K562 (cell line): ENCODE measurements at regions not wholly inside any gene's neighbourhood (a gene's known extent, or its start where the extent isn't known, plus 50 kb on each side); places are given as distances from the start of the nearest gene placed in this dataset.

Experiments
- ATAC-seq: fragments of 200-7000 bp; cut with Tn5 transposase; 3 replicates; pipeline ENCODE4 v1.9.1; 2020; ENCODE audit warnings: moderate library complexity
- BruUV-seq: library from RNA; stranded (reverse); fragments of 400-500 nt; replicated peaks from 2 replicates; lab custom pipeline; 2021; lab: Mats Ljungman, UMichigan
- CTCF ChIA-PET: fragments of 300-600 bp; formaldehyde crosslinking; extraction: SDS; loops from one replicate; lab custom pipeline; 2021; ENCODE audit warnings: low intra/inter-chr PET ratio; lab: Yijun Ruan, JAX
- POLR2A ChIA-PET: fragments of 300-600, 350-650 bp; sonication (Branson Sonifier 250); formaldehyde crosslinking; extraction: SDS; loops from one replicate; lab custom pipeline; 2021; ENCODE audit warnings: antibody characterized with exemption, inconsistent platforms; lab: Yijun Ruan, JAX
- DNase-seq, 4 experiments: peaks; one replicate each; pipeline versions ENCODE4 v3.0.0 to v3.0.0-alpha.2; 2011 to 2018; ENCODE audit warnings: low spot score in 3 of 4, mixed read lengths in 3 of 4; ENCODE audit errors: extremely low read depth in 1 of 4
- FAIRE-seq: peaks from 2 replicates; lab custom pipeline; 2011; peaks lifted over from hg19 to GRCh38; lab: Jason Lieb, UNC
- H2AFZ ChIP-seq: 2 replicates; pipeline ENCODE4 v1.6.0; 2011; ENCODE audit warnings: low read depth, low read length, control low read depth, inconsistent platforms
- H3K27ac ChIP-seq: fragments of 200-600 bp; 3 replicates; pipeline ENCODE4 v1.8.0; 2011; ENCODE audit warnings: low read depth, mild to moderate bottlenecking, control low read depth, inconsistent platforms, low read length, moderate library complexity, mixed read lengths; ENCODE audit errors: extremely low read depth
- H3K27me3 ChIP-seq, 2 experiments: fragments of 300-600 bp in 1 of 2; 2 replicates in 1 of 2; 3 replicates in 1 of 2; pipeline versions ENCODE4 v1.6.0 to v1.8.0; 2011; ENCODE audit warnings: inconsistent platforms in 2 of 2, low read length in 2 of 2, mild to moderate bottlenecking in 1 of 2, mixed read lengths in 1 of 2, moderate library complexity in 1 of 2; ENCODE audit not compliant: control insufficient read depth in 2 of 2, insufficient read depth in 2 of 2
- H3K36me3 ChIP-seq: fragments of 300-600 bp; 3 replicates; pipeline ENCODE4 v1.8.0; 2011; ENCODE audit warnings: mild to moderate bottlenecking, low read length, inconsistent platforms; ENCODE audit not compliant: control insufficient read depth, insufficient read depth
- H3K4me1 ChIP-seq, 2 experiments: fragments of 200-600 bp in 1 of 2; replicated peaks in 1 of 2; 2 replicates in 1 of 2; 3 replicates in 1 of 2; pipeline versions ENCODE4 v1.5.1 to v1.8.0; 2011; ENCODE audit warnings: inconsistent platforms in 2 of 2, low read length in 2 of 2, mild to moderate bottlenecking in 1 of 2, mixed read lengths in 1 of 2, moderate library complexity in 1 of 2; ENCODE audit not compliant: control insufficient read depth in 2 of 2, insufficient read depth in 2 of 2
- H3K4me2 ChIP-seq: 2 replicates; pipeline ENCODE4 v1.6.1; 2011; ENCODE audit warnings: low read length, control low read depth, inconsistent platforms, mixed read lengths; ENCODE audit not compliant: insufficient read depth
- H3K4me3 ChIP-seq: fragments of 200-600 bp; sonication (generic), shearing (Covaris generic); 2 replicates; pipeline ENCODE4 v1.5.1; 2016; ENCODE audit warnings: control low read depth, inconsistent platforms
- H3K79me2 ChIP-seq: fragments of 200-600 bp; 3 replicates; pipeline ENCODE4 v1.8.0; 2011; ENCODE audit warnings: low read length, inconsistent platforms; ENCODE audit not compliant: control insufficient read depth, insufficient read depth
- H3K9ac ChIP-seq, 2 experiments: 2 replicates each; pipeline versions ENCODE4 v1.6.0 to v1.6.1; 2011; ENCODE audit warnings: low read depth in 2 of 2, low read length in 2 of 2, control low read depth in 1 of 2, inconsistent platforms in 1 of 2, mild to moderate bottlenecking in 1 of 2, mixed read lengths in 1 of 2; ENCODE audit not compliant: insufficient read depth in 1 of 2
- H3K9me1 ChIP-seq: one replicate; pipeline ENCODE4 v1.6.0; 2011; ENCODE audit warnings: inconsistent platforms, mild to moderate bottlenecking, low read length, moderate library complexity; ENCODE audit not compliant: control insufficient read depth, insufficient read depth
- H3K9me3 ChIP-seq: replicated peaks from 2 replicates; pipeline ENCODE4 v1.5.1; 2011; ENCODE audit warnings: low read depth, low read length, inconsistent platforms; ENCODE audit not compliant: control insufficient read depth, insufficient read depth
- H4K20me1 ChIP-seq: replicated peaks from 2 replicates; pipeline ENCODE4 v1.6.1; 2011; ENCODE audit warnings: low read length, inconsistent platforms, mixed read lengths; ENCODE audit not compliant: control insufficient read depth, insufficient read depth
- CREM ChIP-seq: IDR thresholded peaks from 2 replicates; pipeline ENCODE4 v1.6.1; 2014; ENCODE audit warnings: antibody characterized with exemption, low read depth
- DMBX1 ChIP-seq: fragments of 250-450 bp; sonication (Bioruptor Pico); IDR thresholded peaks from 2 replicates; pipeline ENCODE4 v1.8.0; 2022; ENCODE audit warnings: inconsistent platforms, mild to moderate bottlenecking, moderate library complexity, borderline replicate concordance
- ILK ChIP-seq: fragments of 450-650 bp; IDR thresholded peaks from 2 replicates; pipeline ENCODE4 v1.6.1; 2016; ENCODE audit warnings: missing genetic modification characterization, low read depth, mild to moderate bottlenecking, missing compliant biosample characterization, moderate library complexity, borderline replicate concordance
- NFIX ChIP-seq: fragments of 250-450 bp; sonication (Bioruptor Pico); IDR thresholded peaks from 2 replicates; pipeline ENCODE4 v1.4.0; 2020; ENCODE audit warnings: low read depth, mild to moderate bottlenecking, moderate library complexity
- NUFIP1 ChIP-seq: fragments of 450-650 bp; IDR thresholded peaks from 2 replicates; pipeline ENCODE4 v1.6.1; 2018; ENCODE audit not compliant: partially characterized antibody
- PREB ChIP-seq: sonication (generic); formaldehyde crosslinking; IDR thresholded peaks from 2 replicates; pipeline ENCODE4 v1.8.1; 2023; ENCODE audit warnings: mild to moderate bottlenecking, missing genetic modification reagents
- RREB1 ChIP-seq: fragments of 250-450 bp; sonication (Bioruptor Pico); IDR thresholded peaks from 2 replicates; pipeline ENCODE4 v1.4.0; 2020
- SMARCA4 ChIP-seq: fragments of 450-650 bp; IDR thresholded peaks from 2 replicates; pipeline ENCODE4 v1.6.1; 2016
- TCFL5 ChIP-seq: fragments of 250-450 bp; sonication (Bioruptor Pico); conservative IDR thresholded peaks from 2 replicates; pipeline ENCODE4 v1.6.1; 2021; ENCODE audit warnings: mild to moderate bottlenecking, moderate library complexity, matching md5 sums
- TEAD2 ChIP-seq: fragments of 450-650 bp; IDR thresholded peaks from 2 replicates; pipeline ENCODE4 v1.6.1; 2016; ENCODE audit warnings: missing genetic modification characterization, control low read depth, missing compliant biosample characterization
- ZNF12 ChIP-seq: sonication (generic); formaldehyde crosslinking; IDR thresholded peaks from 2 replicates; pipeline ENCODE4 v1.4.0; 2020; ENCODE audit warnings: mild to moderate bottlenecking, missing genetic modification reagents
- ZNF263 ChIP-seq: sonication (generic); formaldehyde crosslinking; IDR thresholded peaks from 2 replicates; pipeline ENCODE4 v1.8.0; 2022; ENCODE audit warnings: mild to moderate bottlenecking, missing genetic modification reagents, borderline replicate concordance
- ZNF311 ChIP-seq: fragments of 250-450 bp; sonication (Bioruptor Pico); IDR thresholded peaks from 2 replicates; pipeline ENCODE4 v1.4.0; 2020; ENCODE audit warnings: mild to moderate bottlenecking, moderate library complexity
- WGBS: fragments of 100-300 bp; shearing (Covaris generic); methylation state at CpG from one replicate; pipeline ENCODE4 v1.1.6; 2016; ENCODE audit warnings: low coverage, mixed read lengths; ENCODE audit not compliant: insufficient coverage; ENCODE audit errors: missing lambda C conversion rate; 5-methylcytosine and 5-hydroxymethylcytosine counted together
- in situ Hi-C: fragments of 300-500 bp; cut with MboI; formaldehyde crosslinking; loops from 4 replicates; pipeline ENCODE4 v1.15.0; 2018; ENCODE audit warnings: inconsistent platforms, mixed read lengths
- intact Hi-C: fragments of 100-400 bp; cut with micrococcal nuclease; formaldehyde crosslinking; loops from 2 replicates; pipeline ENCODE4 v1.14.2; 2022
- TF ChIP-seq, protein P1 (sequence below): sonication (generic); formaldehyde crosslinking; IDR thresholded peaks from 2 replicates; pipeline ENCODE4 v1.8.0; 2022; ENCODE audit warnings: missing genetic modification reagents, mild to moderate bottlenecking, borderline replicate concordance
- TF ChIP-seq, protein P2 (sequence below): sonication (generic); IDR thresholded peaks from 2 replicates; pipeline ENCODE4 v1.6.1; 2016
- TF ChIP-seq, protein P3 (sequence below): fragments of 250-450 bp; sonication (Bioruptor Pico); IDR thresholded peaks from 2 replicates; pipeline ENCODE4 v1.8.0; 2021; ENCODE audit warnings: moderate library complexity, mild to moderate bottlenecking, inconsistent platforms

- H3K27me3 ChIP-seq = no peaks in the 10 kb centered on the region; a peak in 1 of 5 replicates
- no peaks in the 10 kb centered on the region for H3K4me1 ChIP-seq
- in situ Hi-C loops = no loop called here
- WGBS = 0% methylated on average over 2 of the region's 3 CpGs
- H3K4me3 ChIP-seq = no peak overlapping the region
- ChIA-PET POLR2A (no interaction called here), CTCF (no interaction called here)
- intact Hi-C loops = no loop called here
- H3K9ac ChIP-seq = no peak overlapping the region
- H3K4me2 ChIP-seq = no peak overlapping the region
- H3K9me3 ChIP-seq = no peaks in the 10 kb centered on the region
- DNase-seq (no peak), FAIRE-seq (no peak), ATAC-seq (no peak)
- H2AFZ ChIP-seq = no peak overlapping the region
- BruUV-seq = no TSS peak
- H3K79me2 ChIP-seq = no peaks in the 10 kb centered on the region
- H3K27ac ChIP-seq = no peak overlapping the region
- no peaks in the 10 kb centered on the region for H3K9me1 ChIP-seq
- no peaks in the 10 kb centered on the region for H4K20me1 ChIP-seq
- H3K36me3 ChIP-seq = no peaks in the 10 kb centered on the region
- TF ChIP-seq ZNF311 (CRISPR knock-in tag) = no peak
- TF ChIP-seq TEAD2 (tag) = no peak
- no peak for TF ChIP-seq SMARCA4
- TF ChIP-seq, protein P1, sequence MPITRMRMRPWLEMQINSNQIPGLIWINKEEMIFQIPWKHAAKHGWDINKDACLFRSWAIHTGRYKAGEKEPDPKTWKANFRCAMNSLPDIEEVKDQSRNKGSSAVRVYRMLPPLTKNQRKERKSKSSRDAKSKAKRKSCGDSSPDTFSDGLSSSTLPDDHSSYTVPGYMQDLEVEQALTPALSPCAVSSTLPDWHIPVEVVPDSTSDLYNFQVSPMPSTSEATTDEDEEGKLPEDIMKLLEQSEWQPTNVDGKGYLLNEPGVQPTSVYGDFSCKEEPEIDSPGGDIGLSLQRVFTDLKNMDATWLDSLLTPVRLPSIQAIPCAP (CRISPR knock-in tag) = no peak
- TF ChIP-seq NUFIP1 = no peak
- TF ChIP-seq, protein P2, sequence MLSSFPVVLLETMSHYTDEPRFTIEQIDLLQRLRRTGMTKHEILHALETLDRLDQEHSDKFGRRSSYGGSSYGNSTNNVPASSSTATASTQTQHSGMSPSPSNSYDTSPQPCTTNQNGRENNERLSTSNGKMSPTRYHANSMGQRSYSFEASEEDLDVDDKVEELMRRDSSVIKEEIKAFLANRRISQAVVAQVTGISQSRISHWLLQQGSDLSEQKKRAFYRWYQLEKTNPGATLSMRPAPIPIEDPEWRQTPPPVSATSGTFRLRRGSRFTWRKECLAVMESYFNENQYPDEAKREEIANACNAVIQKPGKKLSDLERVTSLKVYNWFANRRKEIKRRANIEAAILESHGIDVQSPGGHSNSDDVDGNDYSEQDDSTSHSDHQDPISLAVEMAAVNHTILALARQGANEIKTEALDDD = no peak
- TF ChIP-seq TCFL5 = no peak
- no peak for TF ChIP-seq PREB (CRISPR knock-in tag)
- TF ChIP-seq NFIX (CRISPR knock-in tag) = no peak
- TF ChIP-seq, protein P3, sequence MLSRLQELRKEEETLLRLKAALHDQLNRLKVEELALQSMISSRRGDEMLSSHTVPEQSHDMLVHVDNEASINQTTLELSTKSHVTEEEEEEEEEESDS (CRISPR knock-in tag) = no peak
- TF ChIP-seq DMBX1 (CRISPR knock-in tag) = no peak
- TF ChIP-seq CREM = no peak
- TF ChIP-seq ZNF12 (CRISPR knock-in tag) = no peak
- TF ChIP-seq RREB1 (CRISPR knock-in tag) = no peak
- no peak for TF ChIP-seq ZNF263 (CRISPR knock-in tag)
- TF ChIP-seq ILK (tag) = no peak
Measured at GRCh38 chr17:13281626-13282025, 263.8 kb upstream of the ELAC2 start.
